CD4-positive, alpha-beta T cell treated with Interferon gamma for 1 hour (primary cell): ENCODE measurements at regions not wholly inside any gene's neighbourhood (a gene's known extent, or its start where the extent isn't known, plus 50 kb on each side); places are given as distances from the start of the nearest gene placed in this dataset.
"Not testable (repeated sequence)": the region's sequence is repeated elsewhere in the genome, so short reads cannot be mapped to it uniquely, and the experiment has no call there.

Source experiments
- DNase-seq: peaks from one replicate; pipeline ENCODE4 v3.0.0-alpha.2; 2020

GRCh38 chr12:92417373-92417772, 271.7 kb upstream of the BTG1 start:
- no peak for DNase-seq

DNA sequence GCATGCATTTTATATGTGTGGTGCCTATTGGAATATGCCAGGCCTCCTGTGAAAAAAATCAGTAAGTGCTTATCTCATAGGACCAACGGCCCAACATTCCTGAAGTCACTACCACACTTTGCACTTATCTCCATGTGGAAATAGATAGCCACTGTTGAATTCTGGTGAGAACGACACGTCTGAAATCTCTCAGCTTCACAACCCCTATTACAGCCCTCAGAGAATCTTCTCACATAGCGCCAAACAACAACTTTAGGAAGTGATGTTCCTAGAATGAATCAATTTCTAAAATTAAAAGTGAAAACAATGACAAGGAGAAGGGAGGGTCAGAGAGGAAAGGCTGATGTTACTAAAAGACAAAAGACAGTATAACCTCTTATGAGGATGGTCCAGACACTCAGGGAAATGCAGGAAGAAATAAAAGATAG, 270.8 kb upstream of the BTG1 start:
- no peak for DNase-seq

DNA sequence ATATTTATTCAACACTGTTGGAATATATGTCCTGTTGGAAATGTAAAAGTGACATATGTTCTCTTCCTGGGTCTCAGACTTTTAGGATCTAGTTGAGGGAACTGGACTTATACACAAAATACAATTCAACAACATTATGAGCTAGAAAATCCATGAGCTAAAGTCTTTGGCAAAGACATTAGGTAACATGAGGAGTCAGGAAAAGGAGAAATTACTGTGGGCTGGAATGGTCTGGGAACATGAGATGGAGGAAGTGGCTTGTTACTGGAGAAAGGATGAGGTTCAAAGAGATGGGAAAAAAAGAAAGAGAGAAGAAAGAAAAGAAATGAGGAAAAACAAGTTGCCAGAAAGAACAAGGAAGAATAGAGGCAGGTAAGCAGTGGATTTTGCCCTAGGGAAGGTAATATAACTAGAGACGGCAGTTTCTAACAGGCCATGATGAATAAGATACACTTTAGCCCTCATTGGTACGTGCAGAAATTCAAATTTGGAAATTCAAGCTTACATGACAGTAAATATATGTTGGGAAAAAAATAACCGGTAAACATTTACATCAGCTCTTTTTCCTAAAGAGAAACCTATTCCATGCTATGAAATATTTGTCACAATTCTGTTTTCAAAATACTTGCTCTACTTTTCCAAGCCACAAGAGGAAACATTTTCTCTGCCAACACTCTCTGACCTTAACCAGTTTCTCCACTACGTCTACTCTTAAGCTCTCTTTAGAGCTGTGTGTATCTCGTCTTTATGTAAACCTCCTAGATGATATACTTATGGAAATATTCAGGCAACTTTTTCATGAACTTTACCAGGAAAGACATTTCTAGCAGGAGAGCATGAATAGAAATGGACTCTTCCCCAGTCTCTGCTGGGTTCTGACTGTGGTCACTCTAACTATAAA, 268.8 kb upstream of the BTG1 start:
- no peak for DNase-seq

DNA sequence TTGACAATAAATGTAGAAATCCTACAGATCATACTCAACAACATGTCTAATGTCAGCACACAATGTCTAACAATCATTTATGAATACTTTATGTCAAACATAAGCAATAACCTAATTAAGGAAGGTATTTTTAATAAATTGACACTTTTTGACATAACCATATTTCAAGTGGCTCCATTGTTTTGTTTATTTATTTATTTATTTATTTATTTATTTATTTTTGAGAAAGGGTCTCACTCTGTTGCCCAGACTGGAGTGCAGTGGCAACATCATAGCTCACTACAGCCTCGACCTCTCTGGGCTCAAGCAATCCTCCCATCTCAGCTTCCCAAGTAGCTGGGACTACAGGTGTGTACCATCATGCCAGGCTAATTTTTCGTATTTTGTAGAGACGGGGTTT, 267.6 kb upstream of the BTG1 start:
- no peak for DNase-seq

GRCh38 chr12:92412856-92413255, 267.2 kb upstream of the BTG1 start:
- DNase-seq = no peak

DNA sequence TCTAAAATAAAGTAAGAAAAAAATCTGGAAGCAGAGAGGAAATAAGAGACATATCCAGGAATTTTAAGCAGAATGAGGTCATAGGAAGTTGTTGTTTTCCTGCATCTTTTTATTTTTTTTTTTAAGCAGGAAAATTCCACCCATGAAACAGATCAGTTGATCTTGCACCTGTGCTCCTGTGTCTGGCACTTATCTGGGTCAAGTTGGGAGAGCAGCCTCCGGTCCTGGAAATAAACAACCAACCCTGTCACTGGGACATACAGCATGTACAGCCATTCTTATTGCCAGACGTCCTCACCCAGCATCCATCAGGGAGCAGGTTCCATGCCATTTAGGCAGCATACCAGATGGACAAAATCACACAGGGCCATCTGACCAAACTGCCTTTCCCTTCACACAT, 266.0 kb upstream of the BTG1 start:
- no peak for DNase-seq

DNA sequence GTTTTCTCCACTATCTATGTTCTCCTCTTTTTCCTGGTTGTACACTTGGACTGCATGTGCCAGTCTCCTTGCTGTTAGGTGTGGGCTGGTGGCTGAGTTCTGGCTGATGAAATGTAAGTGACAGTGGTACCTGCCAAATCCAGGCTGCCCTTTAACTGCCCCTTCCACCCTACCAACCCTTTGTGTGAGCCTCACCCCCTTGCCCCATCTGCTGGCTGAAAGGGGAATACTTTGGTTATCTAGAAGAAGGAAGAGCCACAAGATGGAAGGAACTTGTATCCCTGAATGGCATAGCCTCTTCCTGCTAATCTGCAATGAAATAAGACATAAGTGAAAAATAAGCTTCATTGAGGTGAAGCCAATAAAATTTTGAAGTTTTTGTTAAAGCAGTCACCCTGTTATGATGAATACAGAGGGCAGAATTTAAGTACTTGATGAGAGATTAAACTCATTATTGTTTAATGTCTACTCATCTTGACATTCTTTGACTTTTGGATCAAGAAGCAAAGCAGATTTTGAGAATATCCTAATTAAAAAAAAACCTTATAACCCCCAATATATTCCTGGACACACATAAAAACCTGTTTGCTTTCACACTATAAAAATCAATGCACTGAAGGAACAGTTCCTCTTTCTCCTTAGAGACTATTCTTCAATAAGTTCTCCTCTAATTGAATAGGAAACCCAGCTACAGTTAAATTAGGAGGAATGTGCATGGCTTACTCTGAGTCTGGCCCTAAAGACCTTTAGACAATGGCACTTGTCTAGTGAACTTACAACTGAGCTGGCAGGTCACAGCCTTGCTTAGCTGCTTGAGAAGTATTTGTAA, 262.6 kb upstream of the BTG1 start:
- DNase-seq = peak; percentile 50

- not testable (repeated sequence) for DNase-seq
Measured at GRCh38 chr12:92406404-92407070, 260.9 kb upstream of the BTG1 start.

- peak; percentile 47 for DNase-seq
Measured at GRCh38 chr12:92405801-92406251, 260.2 kb upstream of the BTG1 start.

DNA sequence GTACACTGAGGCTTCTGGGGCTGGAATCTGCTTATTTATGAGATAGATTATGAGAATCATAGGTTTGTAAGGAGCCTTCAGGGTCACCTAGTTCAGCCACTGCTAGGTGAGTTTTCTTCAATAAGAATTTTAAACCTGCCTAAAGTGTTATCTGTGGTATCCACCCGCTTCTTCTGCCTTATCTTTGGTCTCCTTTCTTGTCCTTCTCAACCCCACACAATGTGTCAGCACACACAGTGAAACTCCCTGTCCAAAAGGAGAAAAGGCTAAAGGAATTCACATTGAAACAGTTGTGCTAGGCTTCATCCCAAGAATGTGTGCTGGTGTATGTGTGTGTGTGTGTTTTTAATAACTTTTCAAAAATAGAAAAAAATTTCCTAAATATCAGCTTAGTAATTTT, 259.3 kb upstream of the BTG1 start:
- no peak for DNase-seq

GRCh38 chr12:92404259-92404894, 258.7 kb upstream of the BTG1 start:
- DNase-seq = no peak

DNA sequence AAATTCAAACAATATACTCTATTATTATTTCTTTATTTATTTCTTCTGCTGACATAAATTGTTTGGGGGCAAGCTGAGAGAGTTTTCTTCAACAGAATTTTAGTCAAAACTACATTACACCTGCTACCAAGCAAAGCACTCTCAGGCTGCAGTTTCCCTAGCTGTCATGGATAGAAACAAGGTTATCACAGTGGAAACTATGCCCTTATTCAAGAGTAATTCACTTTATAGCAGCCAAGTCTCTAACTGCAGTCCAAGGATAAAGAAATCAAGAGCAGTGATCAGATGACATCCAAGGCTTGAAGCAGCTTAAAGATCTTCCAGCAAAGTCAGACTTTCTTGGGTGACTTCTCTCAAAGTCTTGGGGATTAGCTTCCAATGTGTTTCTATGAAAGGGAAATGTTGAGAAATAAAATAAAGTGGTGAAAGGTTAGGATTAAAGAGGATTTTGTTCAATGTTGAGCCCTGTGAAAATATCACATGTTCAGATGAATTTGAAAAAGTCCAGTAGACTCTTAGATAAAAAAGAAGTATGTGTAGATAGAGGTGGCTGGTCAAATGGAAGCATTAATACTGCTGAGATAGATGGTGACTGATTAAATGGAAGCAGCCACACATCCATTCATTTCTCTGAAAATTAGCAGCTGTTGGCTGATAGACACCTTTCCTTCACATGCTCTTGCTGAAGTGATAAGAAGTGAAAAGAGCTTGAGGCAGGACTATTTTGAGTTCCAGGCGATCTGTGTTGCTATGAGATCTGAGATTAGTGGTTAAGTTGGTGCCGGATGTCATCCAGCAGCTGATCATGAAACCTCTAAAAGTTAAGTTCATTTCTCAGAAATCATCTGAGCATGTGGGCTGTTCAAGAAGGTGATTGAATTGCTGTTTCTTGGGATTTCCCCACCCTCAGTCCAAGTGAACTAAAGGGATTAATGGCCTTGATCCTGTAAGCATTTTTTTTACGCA, 257.8 kb upstream of the BTG1 start:
- DNase-seq = peak; percentile 82

DNA sequence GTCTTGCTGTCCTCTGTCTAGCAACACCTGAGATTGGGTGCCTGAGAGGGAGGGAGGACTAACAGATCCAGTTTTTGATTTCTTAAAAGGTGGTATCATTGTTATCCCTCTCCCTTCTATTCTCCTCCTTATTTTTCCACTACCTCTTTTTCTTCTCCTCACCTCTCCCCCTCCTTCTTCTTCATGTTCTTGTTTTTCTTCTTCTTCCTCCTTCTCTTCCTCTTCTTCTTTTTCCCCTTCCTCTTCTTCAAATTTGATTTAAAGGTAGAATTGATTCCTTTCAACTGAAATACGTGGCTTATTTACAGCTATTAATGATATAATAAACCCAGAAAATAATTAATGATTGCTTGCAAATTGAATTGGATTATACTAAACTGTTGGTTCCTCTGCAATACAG, 256.8 kb upstream of the BTG1 start:
- DNase-seq = no peak

GRCh38 chr12:92400006-92400405, 254.4 kb upstream of the BTG1 start:
- peak; percentile 5 for DNase-seq

DNA sequence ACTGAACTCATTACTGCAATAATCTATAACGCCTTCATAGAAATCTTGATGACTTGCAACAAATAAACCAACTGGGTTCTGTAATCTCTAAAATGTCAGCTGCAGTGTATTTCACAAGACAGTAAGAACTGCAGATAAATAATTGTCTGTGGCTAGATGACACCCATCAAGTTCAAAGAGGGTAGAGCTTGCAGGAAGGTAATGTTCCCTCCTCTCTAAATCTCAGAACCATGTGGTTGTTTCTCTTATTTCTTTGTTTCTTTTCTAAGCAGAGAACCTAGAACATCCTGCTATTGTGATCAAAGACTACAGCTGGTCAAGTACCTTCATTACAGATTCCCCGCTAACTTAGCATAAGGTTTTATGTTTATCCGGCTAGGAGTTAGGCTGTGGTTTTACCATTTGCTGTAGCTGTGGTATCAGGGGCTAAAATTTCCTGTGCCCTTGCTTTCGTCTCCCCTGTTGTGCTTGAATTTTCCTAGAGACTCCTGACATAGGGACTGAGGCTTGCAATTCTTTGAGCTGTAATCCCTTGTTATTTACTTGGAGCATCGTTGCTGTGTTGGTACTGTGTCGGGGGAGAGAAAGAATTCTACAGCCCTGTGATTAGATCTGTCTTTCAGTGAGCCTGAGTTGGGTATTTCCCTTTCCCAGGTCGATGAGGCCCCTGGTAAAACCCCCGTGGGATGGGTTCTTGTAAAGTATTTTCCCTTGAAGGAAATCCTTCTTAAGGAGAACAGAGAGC, 253.1 kb upstream of the BTG1 start:
- DNase-seq = no peak

DNA sequence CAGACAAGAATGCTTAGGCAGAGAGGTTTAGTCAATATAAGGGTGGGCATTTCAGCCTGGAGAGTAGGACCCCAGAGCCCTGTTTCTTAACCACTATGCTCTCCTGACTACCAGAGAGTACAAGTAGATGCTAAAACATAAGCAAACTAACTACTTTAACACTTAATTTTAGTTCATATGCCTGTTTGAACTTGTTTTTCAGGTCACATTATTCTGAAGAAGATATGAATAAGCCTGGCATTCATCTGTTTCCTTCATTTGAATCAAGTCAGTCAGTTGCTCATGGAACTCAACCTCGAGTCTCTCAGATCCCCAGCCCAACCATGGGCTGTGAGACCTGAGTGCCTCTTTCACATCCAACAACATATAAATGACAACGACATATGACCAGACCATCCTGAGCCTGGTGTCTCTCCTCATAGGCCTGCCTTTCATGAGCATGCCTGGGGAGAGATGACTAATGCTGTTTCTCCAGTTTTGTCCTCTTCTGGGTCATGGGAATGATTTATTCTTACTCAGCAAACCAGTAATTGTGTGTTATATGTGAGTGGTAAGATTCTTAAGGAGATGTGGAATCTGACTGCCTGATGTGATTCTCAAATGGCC, 251.1 kb upstream of the BTG1 start:
- DNase-seq = no peak

- DNase-seq = no peak
Measured at GRCh38 chr12:92395322-92395721, 249.7 kb upstream of the BTG1 start.

DNA sequence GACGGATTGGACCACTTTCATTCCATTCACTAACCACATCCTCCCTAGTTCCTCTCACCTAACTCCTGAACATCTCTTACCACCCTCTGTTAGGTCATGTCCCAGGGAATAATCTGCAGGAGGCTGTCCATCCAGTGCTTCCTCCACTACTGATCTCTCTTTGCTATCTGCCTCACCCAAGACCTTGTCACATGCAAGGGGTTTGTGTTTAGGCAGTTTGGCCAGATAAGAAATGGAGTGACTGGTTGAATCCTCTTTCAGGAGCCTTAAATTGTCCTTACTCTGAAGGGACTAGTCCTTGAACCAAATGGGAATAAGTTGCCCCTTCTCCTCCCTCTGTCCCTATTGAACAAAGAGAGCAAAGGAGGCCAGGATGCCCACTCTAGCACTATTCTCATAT, 249.2 kb upstream of the BTG1 start:
- DNase-seq = no peak

DNA sequence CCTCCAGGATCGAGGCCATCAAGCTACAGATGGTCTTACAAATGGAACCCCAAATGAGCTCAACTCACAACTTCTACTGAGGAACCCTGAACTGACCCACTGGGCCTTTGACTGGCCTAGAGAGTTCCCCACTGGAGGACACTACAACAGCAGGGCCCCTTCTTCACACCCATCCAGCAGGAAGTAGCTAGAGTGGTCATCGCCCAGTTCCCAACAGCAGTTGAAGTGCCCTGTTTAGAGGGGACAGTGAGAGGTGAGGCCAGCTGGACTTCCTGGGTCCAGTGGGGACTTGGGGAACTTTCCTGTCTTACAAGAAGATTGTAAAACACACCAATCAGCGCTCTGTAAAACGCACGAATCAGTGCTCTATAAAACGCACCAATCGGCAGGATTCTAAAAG, 247.9 kb upstream of the BTG1 start:
- DNase-seq = no peak

GRCh38 chr12:92391726-92392125, 246.1 kb upstream of the BTG1 start:
- not testable (repeated sequence) for DNase-seq
